Motor neuron (in vitro differentiated cells): ENCODE measurements at regions not wholly inside any gene's neighbourhood (a gene's known extent, or its start where the extent isn't known, plus 50 kb on each side); places are given as distances from the start of the nearest gene placed in this dataset.

ENCODE experiments used
- ATAC-seq, 8 experiments: fragments of 200-7000 bp; cut with Tn5 transposase; replicated peaks in 6 of 8; 2 replicates each; pipeline ENCODE4 v1.8.0; 2021; ENCODE audit warnings: mild to moderate bottlenecking in 8 of 8, moderate library complexity in 8 of 8
- H3K27ac ChIP-seq, 2 donors: fragments of 250-450 bp; sonication (Bioruptor Pico); 2 replicates each; pipeline ENCODE4 v1.9.0; 2021; ENCODE audit warnings: antibody characterized with exemption in 2 of 2, mild to moderate bottlenecking in 2 of 2, moderate library complexity in 1 of 2
- H3K4me1 ChIP-seq, 2 donors: fragments of 250-450 bp; sonication (Bioruptor Pico); replicated peaks in 1 of 2; 2 replicates each; pipeline ENCODE4 v1.6.1; 2021; ENCODE audit warnings: antibody characterized with exemption in 2 of 2, mild to moderate bottlenecking in 2 of 2, moderate library complexity in 1 of 2
- H3K4me3 ChIP-seq, 5 donors: fragments of 250-450 bp; sonication (Bioruptor Pico); 2 replicates each; pipeline ENCODE4 v1.9.0; 2021; ENCODE audit warnings: antibody characterized with exemption in 5 of 5, mild to moderate bottlenecking in 5 of 5, moderate library complexity in 4 of 5
- WGBS, 10 experiments: fragments of 450-650 bp; shearing (Covaris generic); methylation state at CpG; one replicate each; pipeline ENCODE4 v1.0.0; 2022; 5-methylcytosine and 5-hydroxymethylcytosine counted together
- in situ Hi-C, 9 experiments: fragments of 400-800 bp; cut with MboI; loops; one replicate each; pipeline ENCODE4 v1.15.0; 2021; ENCODE audit warnings: low sequenced_read_pairs in 9 of 9, low pct_unique_long_range_greater_than_20kb in 2 of 9; ENCODE audit not compliant: unreplicated experiment in 9 of 9

- no peak overlapping the region for H3K27ac ChIP-seq
- H3K4me3 ChIP-seq, result no peak overlapping the region
- no peaks in the 10 kb centered on the region for H3K4me1 ChIP-seq
- in situ Hi-C loops, result no loop called here
- no peak for ATAC-seq
- 82 to 100% (median 95%) methylated on average over 1 to 3 of the region's 3 CpGs; no CpG with 5 or more reads in 1 of the 10 experiments for WGBS, 10 experiments
These were observed 150.1 kb upstream of the STXBP5 start for GRCh38 chr6:147054158-147054557.

- H3K4me1 ChIP-seq, result no peaks in the 10 kb centered on the region
- ATAC-seq, result no peak
- no peak overlapping the region for H3K27ac ChIP-seq
- no peak overlapping the region for H3K4me3 ChIP-seq
- in situ Hi-C loops, result no loop called here
- WGBS, 10 experiments, result 76 to 100% (median 92%) methylated on average over 1 to 3 of the region's 3 CpGs; no CpG with 5 or more reads in 2 of the 10 experiments
These were observed 149.3 kb upstream of the STXBP5 start for GRCh38 chr6:147054871-147055270.

- WGBS, 10 experiments, result 47 to 100% (median 79%) methylated on average over 1 to 8 of the region's 8 CpGs
- Histone ChIP-seq H3K27ac (no peak overlapping the region), H3K4me1 (peaks cover 0 to 1% of the 10 kb centered on the region in 2 donors), H3K4me3 (no peak overlapping the region)
- in situ Hi-C loops, result no loop called here
- no peak for ATAC-seq
These were observed 148.3 kb upstream of the STXBP5 start for GRCh38 chr6:147055821-147056392.

GRCh38 chr6:147057188-147057587 is 147.0 kb upstream of the STXBP5 start:
- WGBS, 10 experiments, result 10 to 100% (median 80%) methylated on average over 1 of the region's 1 CpG; no CpG with 5 or more reads in 1 of the 10 experiments

GRCh38 chr6:147057705-147058342 is 146.4 kb upstream of the STXBP5 start:
- 42 to 100% (median 83%) methylated on average over 1 to 3 of the region's 3 CpGs; no CpG with 5 or more reads in 1 of the 10 experiments for WGBS, 10 experiments
- Histone ChIP-seq H3K27ac (no peak overlapping the region), H3K4me3 (no peak overlapping the region), H3K4me1 (peaks cover 0 to 8% of the 10 kb centered on the region in 2 donors)
- ATAC-seq, result peak in 5 of 8 experiments; percentile 21 to 79 (median 76)
- in situ Hi-C loops, result no loop called here

More at GRCh38 chr6:147057188-147057587, 147.0 kb upstream of the STXBP5 start:
- no peak for ATAC-seq
- Histone ChIP-seq H3K4me3 (no peak overlapping the region), H3K4me1 (peaks cover 0 to 8% of the 10 kb centered on the region in 2 donors), H3K27ac (no peak overlapping the region)
- in situ Hi-C loops, result no loop called here

- WGBS, 10 experiments, result 14 to 78% (median 68%) methylated on average over 1 of the region's 1 CpG; no CpG with 5 or more reads in 6 of the 10 experiments
These were observed 145.3 kb upstream of the STXBP5 start for GRCh38 chr6:147058786-147059385.

GRCh38 chr6:147060636-147061035 is 143.6 kb upstream of the STXBP5 start:
- H3K27ac ChIP-seq, result no peak overlapping the region
- in situ Hi-C loops, result no loop called here
- no peak for ATAC-seq
- no peak overlapping the region for H3K4me3 ChIP-seq
- WGBS, 10 experiments, result 60 to 100% (median 91%) methylated on average over 1 of the region's 1 CpG
- peaks cover 0 to 8% of the 10 kb centered on the region in 2 donors for H3K4me1 ChIP-seq

More at GRCh38 chr6:147058786-147059385, 145.3 kb upstream of the STXBP5 start:
- Histone ChIP-seq H3K4me1 (peaks cover 0 to 8% of the 10 kb centered on the region in 2 donors), H3K27ac (no peak overlapping the region), H3K4me3 (no peak overlapping the region)
- ATAC-seq, result peak in 1 of 8 experiments; percentile 12
- in situ Hi-C loops, result no loop called here

- no peak overlapping the region for H3K4me3 ChIP-seq
- H3K27ac ChIP-seq, result no peak overlapping the region
- peak in 4 of 8 experiments; percentile 33 to 70 (median 48) for ATAC-seq
- WGBS, 10 experiments, result 14 to 82% (median 69%) methylated on average over 1 of the region's 1 CpG; no CpG with 5 or more reads in 5 of the 10 experiments
- in situ Hi-C loops, result no loop called here
- H3K4me1 ChIP-seq, result peaks cover 0 to 8% of the 10 kb centered on the region in 2 donors
These were observed 143.0 kb upstream of the STXBP5 start for GRCh38 chr6:147061252-147061651.

GRCh38 chr6:147063469-147064031 is 140.7 kb upstream of the STXBP5 start:
- in situ Hi-C loops, result no loop called here
- WGBS, 10 experiments, result 75 to 100% (median 100%) methylated on average over 1 of the region's 1 CpG; no CpG with 5 or more reads in 2 of the 10 experiments
- no peak overlapping the region for H3K4me3 ChIP-seq
- ATAC-seq, result peak in 2 of 8 experiments; percentile 70 to 90
- peaks cover 0 to 8% of the 10 kb centered on the region in 2 donors for H3K4me1 ChIP-seq
- H3K27ac ChIP-seq, result no peak overlapping the region

GRCh38 chr6:147065786-147066185 is 138.4 kb upstream of the STXBP5 start:
- no peak for ATAC-seq
- Histone ChIP-seq H3K4me3 (no peak overlapping the region), H3K27ac (no peak overlapping the region), H3K4me1 (peaks cover 0 to 8% of the 10 kb centered on the region in 2 donors)
- WGBS, 10 experiments, result 52 to 92% (median 77%) methylated on average over 1 to 5 of the region's 5 CpGs
- in situ Hi-C loops, result no loop called here

- Histone ChIP-seq H3K4me3 (no peak overlapping the region), H3K4me1 (no peaks in the 10 kb centered on the region), H3K27ac (no peak overlapping the region)
- no peak for ATAC-seq
- in situ Hi-C loops, result no loop called here
- WGBS, 10 experiments, result 86 to 100% (median 97%) methylated on average over 1 to 5 of the region's 5 CpGs; no CpG with 5 or more reads in 6 of the 10 experiments
These were observed 137.0 kb upstream of the STXBP5 start for GRCh38 chr6:147067184-147067583.

- in situ Hi-C loops, result no loop called here
- no peaks in the 10 kb centered on the region for H3K4me1 ChIP-seq
- no peak for ATAC-seq
- 57 to 96% (median 86%) methylated on average over 1 to 2 of the region's 2 CpGs; no CpG with 5 or more reads in 4 of the 10 experiments for WGBS, 10 experiments
- H3K27ac ChIP-seq, result no peak overlapping the region
- H3K4me3 ChIP-seq, result no peak overlapping the region
These were observed 132.4 kb upstream of the STXBP5 start for GRCh38 chr6:147071776-147072175.

GRCh38 chr6:147075381-147075780 is 128.8 kb upstream of the STXBP5 start:
- Histone ChIP-seq H3K4me1 (no peaks in the 10 kb centered on the region), H3K4me3 (no peak overlapping the region), H3K27ac (no peak overlapping the region)
- 20 to 100% (median 85%) methylated on average over 1 of the region's 1 CpG; no CpG with 5 or more reads in 4 of the 10 experiments for WGBS, 10 experiments
- ATAC-seq, result no peak
- in situ Hi-C loops, result no loop called here
